Memory B cell (primary cell): ENCODE measurements at regions not wholly inside any gene's neighbourhood (a gene's known extent, or its start where the extent isn't known, plus 50 kb on each side); places are given as distances from the start of the nearest gene placed in this dataset.

Experiments
- ATAC-seq: fragments of 150-1000 bp; cut with Tn5 transposase; 2 replicates; pipeline ENCODE4 v1.10.0; 2021; ENCODE audit warnings: low read depth, mild to moderate bottlenecking, moderate library complexity
- DNase-seq, 2 donors: peaks; one replicate each; pipeline ENCODE4 v3.0.0; 2022; ENCODE audit warnings: low spot score in 2 of 2
- H3K27ac Mint-ChIP-seq: one replicate; pipeline ENCODE4 v1.8.0; 2022; ENCODE audit warnings: mild to moderate bottlenecking, moderate library complexity, mixed read lengths
- H3K27me3 Mint-ChIP-seq: one replicate; pipeline ENCODE4 v1.8.0; 2022; ENCODE audit warnings: mixed read lengths
- H3K36me3 Mint-ChIP-seq: one replicate; pipeline ENCODE4 v1.8.0; 2022; ENCODE audit warnings: mild to moderate bottlenecking, mixed read lengths
- H3K4me1 Mint-ChIP-seq: one replicate; pipeline ENCODE4 v1.8.0; 2022; ENCODE audit warnings: mixed read lengths
- H3K4me3 Mint-ChIP-seq: one replicate; pipeline ENCODE4 v1.8.0; 2022; ENCODE audit warnings: mild to moderate bottlenecking, moderate library complexity, mixed read lengths
- H3K9me3 Mint-ChIP-seq: one replicate; pipeline ENCODE4 v1.8.0; 2022; ENCODE audit warnings: mixed read lengths

DNA sequence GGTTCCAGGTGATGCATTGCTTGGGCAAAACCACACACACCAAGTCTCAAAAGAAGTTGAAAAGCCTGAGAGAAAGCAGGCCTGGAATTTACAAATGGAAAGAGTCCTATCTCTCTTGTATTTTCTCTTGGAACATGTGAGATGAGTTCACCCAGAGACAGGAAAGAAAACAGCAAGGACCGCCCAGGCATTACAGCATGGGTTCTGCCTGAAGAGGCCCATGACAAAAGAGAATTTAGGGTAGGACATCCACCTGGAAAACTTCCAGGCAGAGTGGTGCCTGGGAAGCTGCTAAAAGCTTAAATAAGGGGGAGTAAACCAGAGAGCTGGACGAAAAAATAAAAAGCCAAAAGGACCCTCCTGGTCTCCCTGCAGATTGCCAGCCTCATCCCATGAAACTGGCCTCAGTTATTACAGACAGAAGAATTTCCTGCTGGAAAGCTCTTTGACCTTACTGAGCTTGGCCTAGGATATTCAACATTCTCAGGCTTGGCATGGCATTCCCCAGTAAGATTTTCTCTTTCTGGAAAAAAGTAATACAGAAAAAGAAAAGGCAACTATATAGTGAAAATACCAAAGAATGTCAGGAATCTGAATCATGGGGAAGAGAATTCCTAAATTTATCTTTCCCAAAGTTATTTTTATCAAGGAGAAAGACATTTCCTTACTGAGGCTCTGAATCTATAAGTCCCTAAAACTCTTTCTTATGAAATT lies 121.3 kb upstream of the NUDT4 start:
- H3K9me3 Mint-ChIP-seq: peaks cover 7% of the 10 kb centered on the region

GRCh38 chr12:93261505-93262094 lies 116.1 kb upstream of the NUDT4 start:
- H3K27me3 Mint-ChIP-seq: no peaks in the 10 kb centered on the region
- ATAC-seq (no peak), DNase-seq (no peak)
- H3K9me3 Mint-ChIP-seq: no peaks in the 10 kb centered on the region
- no peak overlapping the region for H3K4me3 Mint-ChIP-seq
- no peaks in the 10 kb centered on the region for H3K36me3 Mint-ChIP-seq
- no peak overlapping the region for H3K27ac Mint-ChIP-seq
- no peaks in the 10 kb centered on the region for H3K4me1 Mint-ChIP-seq

More for the DNA sequence above, 121.3 kb upstream of the NUDT4 start:
- ATAC-seq (no peak), DNase-seq (no peak)
- Mint-ChIP-seq H3K4me3 (no peak overlapping the region), H3K36me3 (peaks cover 4% of the 10 kb centered on the region), H3K27ac (no peak overlapping the region), H3K4me1 (no peaks in the 10 kb centered on the region), H3K27me3 (no peaks in the 10 kb centered on the region)

GRCh38 chr12:93272997-93273396 lies 104.7 kb upstream of the NUDT4 start:
- Mint-ChIP-seq H3K4me3 (no peak overlapping the region), H3K27ac (no peak overlapping the region)

DNA sequence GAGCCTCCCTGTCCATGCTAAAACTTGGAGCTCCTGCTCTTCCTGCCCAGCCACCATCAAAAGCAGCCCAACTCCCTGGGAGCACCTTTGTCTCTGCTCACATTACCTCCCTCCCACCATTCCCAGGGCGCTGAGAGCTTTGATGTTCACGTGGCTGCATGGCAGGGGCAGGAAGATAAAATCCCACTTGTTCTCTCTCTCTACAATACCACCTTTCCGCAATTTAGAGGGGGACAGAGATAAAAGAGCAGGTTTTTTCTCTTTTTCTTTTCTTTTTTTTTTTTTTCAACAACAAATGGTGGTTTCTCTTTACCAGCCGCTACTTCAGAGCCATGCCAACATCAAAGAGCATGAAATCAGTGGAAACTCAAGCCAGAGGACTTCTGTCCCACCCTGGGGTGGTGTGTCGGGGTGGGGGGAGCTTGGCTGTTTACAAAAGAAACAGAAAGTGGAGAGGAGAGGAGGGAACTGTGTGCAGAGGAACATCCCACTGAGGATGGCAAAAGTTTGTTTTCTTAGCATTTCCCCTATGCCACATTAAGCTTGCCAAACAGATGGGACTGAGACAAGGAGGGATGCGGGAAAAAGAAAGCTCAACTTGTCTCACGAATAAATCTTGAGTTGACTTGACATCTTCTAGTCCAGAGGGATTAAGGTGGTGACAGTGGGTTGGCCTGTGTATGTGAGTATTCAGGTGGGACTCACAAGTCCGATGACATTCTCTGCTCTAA lies 103.7 kb upstream of the NUDT4 start:
- DNase-seq: no peak
- H3K4me3 Mint-ChIP-seq: no peak overlapping the region
- ATAC-seq: no peak
- H3K27ac Mint-ChIP-seq: no peak overlapping the region
- no peaks in the 10 kb centered on the region for H3K4me1 Mint-ChIP-seq
- H3K36me3 Mint-ChIP-seq: no peaks in the 10 kb centered on the region
- no peaks in the 10 kb centered on the region for H3K9me3 Mint-ChIP-seq
- no peaks in the 10 kb centered on the region for H3K27me3 Mint-ChIP-seq

More at GRCh38 chr12:93272997-93273396, 104.7 kb upstream of the NUDT4 start:
- DNase-seq (no peak), ATAC-seq (no peak)
- Mint-ChIP-seq H3K36me3 (no peaks in the 10 kb centered on the region), H3K4me1 (no peaks in the 10 kb centered on the region), H3K27me3 (no peaks in the 10 kb centered on the region), H3K9me3 (no peaks in the 10 kb centered on the region)

GRCh38 chr12:93274937-93275336 lies 102.8 kb upstream of the NUDT4 start:
- H3K27ac Mint-ChIP-seq: no peak overlapping the region
- no peak overlapping the region for H3K4me3 Mint-ChIP-seq
- no peaks in the 10 kb centered on the region for H3K4me1 Mint-ChIP-seq
- H3K36me3 Mint-ChIP-seq: no peaks in the 10 kb centered on the region
- H3K27me3 Mint-ChIP-seq: no peaks in the 10 kb centered on the region
- H3K9me3 Mint-ChIP-seq: no peaks in the 10 kb centered on the region
- ATAC-seq (no peak), DNase-seq (no peak)

GRCh38 chr12:93275589-93275988 lies 102.1 kb upstream of the NUDT4 start:
- no peak overlapping the region for H3K27ac Mint-ChIP-seq
- ATAC-seq (no peak), DNase-seq (no peak)
- H3K36me3 Mint-ChIP-seq: no peaks in the 10 kb centered on the region
- no peak overlapping the region for H3K4me3 Mint-ChIP-seq
- H3K4me1 Mint-ChIP-seq: no peaks in the 10 kb centered on the region
- H3K9me3 Mint-ChIP-seq: no peaks in the 10 kb centered on the region
- H3K27me3 Mint-ChIP-seq: no peaks in the 10 kb centered on the region

GRCh38 chr12:93279565-93280412 lies 97.9 kb upstream of the NUDT4 start:
- H3K9me3 Mint-ChIP-seq: no peaks in the 10 kb centered on the region
- H3K4me3 Mint-ChIP-seq: no peak overlapping the region
- no peaks in the 10 kb centered on the region for H3K4me1 Mint-ChIP-seq
- ATAC-seq (no peak), DNase-seq (no peak)
- H3K27ac Mint-ChIP-seq: no peak overlapping the region
- H3K36me3 Mint-ChIP-seq: no peaks in the 10 kb centered on the region
- no peaks in the 10 kb centered on the region for H3K27me3 Mint-ChIP-seq

DNA sequence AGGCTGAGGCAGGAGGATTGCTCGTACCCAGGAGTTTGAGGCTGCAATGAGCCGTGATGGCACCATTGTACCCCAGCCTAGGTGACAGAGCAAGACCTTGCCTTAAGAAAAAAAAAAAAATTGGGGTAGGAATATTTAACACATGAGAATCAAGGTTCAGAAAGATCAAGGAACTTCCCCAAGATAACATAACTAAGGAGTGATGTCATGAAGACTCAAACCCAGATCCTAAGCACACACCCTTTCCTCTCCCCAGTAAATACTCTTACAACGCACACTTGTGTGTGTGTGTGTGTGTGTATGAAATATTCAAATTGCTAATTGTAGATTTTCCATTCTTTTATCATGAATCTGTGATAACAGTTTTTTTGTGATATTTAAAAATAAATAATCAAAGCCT lies 90.6 kb upstream of the NUDT4 start:
- H3K36me3 Mint-ChIP-seq: no peaks in the 10 kb centered on the region
- no peaks in the 10 kb centered on the region for H3K4me1 Mint-ChIP-seq
- DNase-seq (no peak), ATAC-seq (no peak)
- H3K4me3 Mint-ChIP-seq: no peak overlapping the region
- H3K27ac Mint-ChIP-seq: no peak overlapping the region
- H3K27me3 Mint-ChIP-seq: no peaks in the 10 kb centered on the region
- H3K9me3 Mint-ChIP-seq: no peaks in the 10 kb centered on the region

- no peaks in the 10 kb centered on the region for H3K9me3 Mint-ChIP-seq
- no peak for ATAC-seq
- H3K27ac Mint-ChIP-seq: no peak overlapping the region
- no peak for DNase-seq
- H3K4me1 Mint-ChIP-seq: peaks cover 2% of the 10 kb centered on the region
- no peak overlapping the region for H3K4me3 Mint-ChIP-seq
- H3K27me3 Mint-ChIP-seq: no peaks in the 10 kb centered on the region
- no peaks in the 10 kb centered on the region for H3K36me3 Mint-ChIP-seq
These were observed 89.1 kb upstream of the NUDT4 start for GRCh38 chr12:93288626-93289025.

GRCh38 chr12:93290391-93290790 lies 87.3 kb upstream of the NUDT4 start:
- Mint-ChIP-seq H3K36me3 (no peaks in the 10 kb centered on the region), H3K4me1 (peaks cover 4% of the 10 kb centered on the region), H3K4me3 (no peak overlapping the region), H3K27ac (no peak overlapping the region), H3K9me3 (no peaks in the 10 kb centered on the region), H3K27me3 (peaks cover 2% of the 10 kb centered on the region)
- ATAC-seq (no peak), DNase-seq (no peak)

DNA sequence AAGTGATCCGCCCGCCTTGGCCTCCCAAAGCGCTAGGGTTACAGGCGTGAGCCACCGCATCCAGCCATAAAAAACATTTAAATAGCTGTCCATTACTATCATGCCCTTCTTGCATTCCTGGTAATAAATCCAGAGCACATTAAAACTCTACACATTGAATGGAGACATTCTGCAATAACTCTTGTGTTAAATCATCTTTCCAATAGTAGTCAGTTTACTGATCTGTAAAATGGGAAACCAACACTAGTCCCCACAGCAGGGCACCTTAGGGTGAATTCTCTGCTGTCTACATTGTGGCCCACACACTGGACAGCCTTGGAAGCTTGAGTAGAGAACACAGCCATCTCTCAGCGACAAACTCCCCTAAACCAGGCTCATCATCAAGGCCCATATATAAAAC lies 85.5 kb upstream of the NUDT4 start:
- Mint-ChIP-seq H3K27ac (no peak overlapping the region), H3K27me3 (peaks cover 2% of the 10 kb centered on the region), H3K4me1 (peaks cover 12% of the 10 kb centered on the region), H3K4me3 (no peak overlapping the region), H3K36me3 (no peaks in the 10 kb centered on the region), H3K9me3 (no peaks in the 10 kb centered on the region)
- no peak for DNase-seq
- ATAC-seq: no peak

DNA sequence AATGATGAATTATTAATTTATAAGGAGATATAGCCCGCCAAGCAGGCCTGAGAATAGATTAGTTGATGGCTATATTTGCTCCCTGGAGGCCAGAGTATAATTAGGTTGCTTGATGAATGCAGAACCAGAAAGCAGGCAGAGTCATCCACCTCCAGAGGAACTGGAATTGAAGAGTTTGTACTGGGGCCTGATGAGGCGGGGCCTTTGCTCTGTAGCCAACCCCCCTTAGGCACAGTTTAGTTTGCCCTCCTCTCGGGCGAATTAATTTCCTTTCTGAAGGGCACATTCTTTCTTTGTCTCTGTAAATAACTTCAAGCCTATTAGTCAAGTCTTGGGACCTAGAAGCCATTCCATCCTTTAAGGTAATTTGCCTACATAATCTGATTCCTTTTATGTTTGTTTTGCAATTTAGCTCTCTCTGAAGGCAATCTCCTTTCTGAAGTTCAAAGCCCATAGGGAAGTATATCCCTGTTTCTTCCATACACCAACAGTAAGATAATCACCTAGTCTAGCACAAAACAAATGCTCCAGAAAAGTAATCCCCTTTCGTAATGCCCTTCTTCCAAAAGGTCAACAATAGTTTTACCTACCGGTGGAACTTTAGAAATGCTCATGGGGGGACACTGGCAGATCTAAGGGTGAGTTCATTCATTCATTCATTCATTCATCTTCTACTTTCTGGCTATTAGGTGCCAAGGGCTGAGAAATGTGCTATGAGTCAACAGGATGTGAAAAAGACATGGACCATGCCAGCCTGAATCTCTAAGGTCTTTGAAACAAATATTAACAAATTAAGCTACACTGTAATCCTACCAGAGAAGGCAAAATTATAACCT lies 84.8 kb upstream of the NUDT4 start:
- H3K27ac Mint-ChIP-seq: no peak overlapping the region
- ATAC-seq: no peak
- no peak overlapping the region for H3K4me3 Mint-ChIP-seq

GRCh38 chr12:93297032-93297431 lies 80.7 kb upstream of the NUDT4 start:
- peaks cover 16% of the 10 kb centered on the region for H3K4me1 Mint-ChIP-seq
- no peaks in the 10 kb centered on the region for H3K9me3 Mint-ChIP-seq
- peak; percentile 97 for ATAC-seq
- DNase-seq: peak in 1 of 2 donors; percentile 28
- peaks cover 2% of the 10 kb centered on the region for H3K27me3 Mint-ChIP-seq
- H3K4me3 Mint-ChIP-seq: peak overlapping the region; percentile 67
- peak overlapping the region; percentile 9 for H3K27ac Mint-ChIP-seq
- H3K36me3 Mint-ChIP-seq: no peaks in the 10 kb centered on the region

More for the DNA sequence above, 84.8 kb upstream of the NUDT4 start:
- peaks cover 2% of the 10 kb centered on the region for H3K27me3 Mint-ChIP-seq
- no peaks in the 10 kb centered on the region for H3K9me3 Mint-ChIP-seq
- no peaks in the 10 kb centered on the region for H3K36me3 Mint-ChIP-seq
- no peak for DNase-seq
- peaks cover 14% of the 10 kb centered on the region for H3K4me1 Mint-ChIP-seq
